ENCODE measurements at regions not wholly inside any gene's neighbourhood (a gene's known extent, or its start where the extent isn't known, plus 50 kb on each side); places are given as distances from the start of the nearest gene placed in this dataset.

DNA sequence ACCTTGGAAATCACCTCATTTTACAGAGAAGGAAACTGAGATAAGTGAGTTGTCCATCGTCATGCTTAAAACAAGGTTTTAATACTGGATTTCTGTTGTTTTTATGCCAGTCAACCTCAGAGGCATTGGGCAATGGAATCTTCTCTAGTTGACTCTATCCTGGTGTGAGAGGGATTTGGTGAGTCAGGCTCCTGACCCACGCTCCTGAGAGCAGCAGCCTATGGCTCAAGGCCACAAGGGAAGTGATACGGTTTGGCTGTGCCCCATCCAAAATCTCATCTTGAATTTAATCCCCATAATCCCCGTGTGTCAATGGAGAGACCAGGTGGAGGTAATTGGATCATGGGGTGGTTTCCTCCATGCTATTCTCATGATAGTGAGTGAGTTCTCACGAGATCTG is 90.1 kb downstream of the TLR5 start:
- DNase-seq: no peak

DNA sequence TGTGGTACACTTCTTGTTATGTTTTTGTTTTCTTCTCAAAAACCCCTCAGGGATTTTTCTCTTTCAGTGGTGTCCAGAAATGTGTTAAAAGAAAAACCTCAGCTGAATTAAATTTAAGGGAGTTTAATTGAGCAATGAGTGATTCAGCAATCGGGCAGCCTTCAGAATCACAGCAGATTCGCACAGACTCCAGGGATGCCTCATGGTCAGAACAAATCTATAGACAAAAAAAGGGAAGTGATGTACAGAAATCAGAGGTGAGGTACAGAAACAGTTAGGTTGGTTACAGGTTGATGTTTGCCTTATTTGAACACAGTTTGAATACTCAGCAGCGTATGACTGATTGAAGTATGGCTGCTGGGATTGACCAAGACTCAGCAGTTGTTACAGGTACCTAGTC is 86.2 kb downstream of the TLR5 start:
- no peak for DNase-seq

DNA sequence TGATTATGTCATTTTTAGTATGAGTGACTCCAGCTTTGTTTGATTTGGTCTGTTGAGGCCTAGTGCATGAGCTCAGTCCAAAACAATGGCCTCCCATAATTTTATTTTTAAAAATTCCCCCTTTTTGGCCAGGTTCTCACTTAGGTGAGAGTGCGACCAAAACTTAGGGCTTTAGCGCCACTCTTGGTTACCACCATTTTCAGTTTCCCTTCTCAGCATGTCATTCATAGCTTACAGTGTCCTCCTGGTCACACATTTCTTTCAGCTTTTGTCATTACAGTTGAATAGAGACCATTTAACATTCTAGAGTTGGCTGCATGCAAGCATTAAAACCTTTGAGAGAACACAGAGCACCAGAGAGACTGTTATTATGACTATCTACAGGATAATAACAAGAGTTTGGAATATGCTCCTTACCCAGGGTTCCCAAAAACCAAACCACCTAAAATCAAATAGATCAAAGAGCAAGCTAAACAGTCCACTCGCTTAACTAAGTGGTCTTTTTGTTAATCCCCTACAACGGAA is 85.4 kb downstream of the TLR5 start:
- DNase-seq: no peak
